Left ventricle myocardium superior (tissue), 1 donor: ENCODE measurements at regions not wholly inside any gene's neighbourhood (a gene's known extent, or its start where the extent isn't known, plus 50 kb on each side); places are given as distances from the start of the nearest gene placed in this dataset.
"Not testable (repeated sequence)": the region's sequence is repeated elsewhere in the genome, so short reads cannot be mapped to it uniquely, and the experiment has no call there.

Experiments used
- ATAC-seq: fragments of 200-7000 bp; cut with Tn5 transposase; one replicate; pipeline ENCODE4 v1.9.1; 2020; ENCODE audit warnings: mild to moderate bottlenecking, moderate library complexity
- DNase-seq: peaks from one replicate; pipeline ENCODE4 v3.0.0-alpha.2; 2020
- intact Hi-C: fragments of 100-400 bp; cut with micrococcal nuclease; formaldehyde crosslinking; loops from one replicate; pipeline ENCODE4 v1.11.0; 2022
- donor health status: DM: no; HTN: yes; CAD: no; lungs with severe emphysema.

GRCh38 chrX:1105671-1106419 lies 106.6 kb downstream of the CRLF2 start:
- ATAC-seq = no peak
- DNase-seq = no peak
- intact Hi-C loops = no loop called here

- DNase-seq, intact Hi-C loops, ATAC-seq: not testable (repeated sequence)
Observed at GRCh38 chrX:1105031-1105430, 107.4 kb downstream of the CRLF2 start.

- DNase-seq (no peak), ATAC-seq (no peak)
- intact Hi-C loops = no loop called here
Observed at GRCh38 chrX:1103360-1103759, 109.1 kb downstream of the CRLF2 start.

- DNase-seq (no peak), ATAC-seq (no peak)
- intact Hi-C loops = no loop called here
Observed at GRCh38 chrX:1102786-1103185, 109.7 kb downstream of the CRLF2 start.

- intact Hi-C loops, ATAC-seq: not testable (repeated sequence)
Observed at GRCh38 chrX:1102221-1102620, 110.2 kb downstream of the CRLF2 start.

GRCh38 chrX:1099146-1099770 lies 113.2 kb downstream of the CRLF2 start:
- no peak for DNase-seq
- intact Hi-C loops = no loop called here
- ATAC-seq = no peak

More at GRCh38 chrX:1102221-1102620, 110.2 kb downstream of the CRLF2 start:
- DNase-seq = not testable (repeated sequence)

- DNase-seq (no peak), ATAC-seq (no peak)
- intact Hi-C loops = no loop called here
Observed at GRCh38 chrX:1097328-1097727, 115.1 kb downstream of the CRLF2 start.

GRCh38 chrX:1094566-1095333 lies 117.7 kb downstream of the CRLF2 start:
- intact Hi-C loops = no loop called here
- ATAC-seq (no peak), DNase-seq (no peak)

- DNase-seq (no peak), ATAC-seq (no peak)
- intact Hi-C loops = no loop called here
Observed at GRCh38 chrX:1093586-1094421, 118.6 kb downstream of the CRLF2 start.

GRCh38 chrX:1093121-1093520 lies 119.3 kb downstream of the CRLF2 start:
- no peak for ATAC-seq
- intact Hi-C loops = no loop called here
- DNase-seq = no peak

- ATAC-seq (no peak), DNase-seq (no peak)
- intact Hi-C loops = no loop called here
Observed at GRCh38 chrX:1086444-1087409, 125.7 kb downstream of the CRLF2 start.

GRCh38 chrX:1085871-1086270 lies 126.6 kb downstream of the CRLF2 start:
- intact Hi-C loops, ATAC-seq, DNase-seq: not testable (repeated sequence)

- intact Hi-C loops = no loop called here
- ATAC-seq (no peak), DNase-seq (no peak)
Observed at GRCh38 chrX:1084689-1085088, 127.8 kb downstream of the CRLF2 start.

GRCh38 chrX:1076871-1077651 lies 135.4 kb downstream of the CRLF2 start:
- ATAC-seq (no peak), DNase-seq (no peak)
- intact Hi-C loops = no loop called here

- ATAC-seq = no peak
- DNase-seq = no peak
- intact Hi-C loops = no loop called here
Observed at GRCh38 chrX:1075741-1076140, 136.7 kb downstream of the CRLF2 start.

GRCh38 chrX:1075156-1075555 lies 137.3 kb downstream of the CRLF2 start:
- no peak for ATAC-seq
- DNase-seq = no peak
- intact Hi-C loops = no loop called here

GRCh38 chrX:1074755-1075154 lies 137.7 kb downstream of the CRLF2 start:
- DNase-seq = no peak
- intact Hi-C loops = no loop called here

More at GRCh38 chrX:1074755-1075154, 137.7 kb downstream of the CRLF2 start:
- ATAC-seq = no peak
